Thyroid gland (tissue), 4 donors: ENCODE measurements at regions not wholly inside any gene's neighbourhood (a gene's known extent, or its start where the extent isn't known, plus 50 kb on each side); places are given as distances from the start of the nearest gene placed in this dataset.

ENCODE experiments used
- CTCF ChIP-seq, 6 experiments: fragments of 200-600 bp in 3 of 6; fragments of 450-650 bp in 3 of 6; sonication (generic) in 3 of 6; IDR thresholded peaks; one replicate each; pipeline ENCODE4 v1.5.1; 2016 to 2019; ENCODE audit warnings: antibody characterized with exemption in 6 of 6, mild to moderate bottlenecking in 2 of 6, inconsistent platforms in 1 of 6, moderate library complexity in 1 of 6
- POLR2A ChIP-seq, 2 donors: fragments of 450-650 bp; IDR thresholded peaks; one replicate each; pipeline ENCODE4 v1.6.1; 2017; ENCODE audit warnings: antibody characterized with exemption in 2 of 2, mild to moderate bottlenecking in 2 of 2, moderate library complexity in 1 of 2

- TF ChIP-seq CTCF (IDR thresholded peaks at IDR 0.05) (no peak), POLR2A (IDR thresholded peaks at IDR 0.05) (no peak)
Observed at GRCh38 chr15:98155356-98155755, 194.9 kb downstream of the ARRDC4 start.
